NCI-H82 treated with DMSO at 0.1 percent for 48 hours (cell line): ENCODE measurements at regions not wholly inside any gene's neighbourhood (a gene's known extent, or its start where the extent isn't known, plus 50 kb on each side); places are given as distances from the start of the nearest gene placed in this dataset.

Experiments used
- DNase-seq: peaks from one replicate; lab custom pipeline; 2025; ENCODE audit not compliant: unreplicated experiment; lab: John Stamatoyannopoulos, UW

DNA sequence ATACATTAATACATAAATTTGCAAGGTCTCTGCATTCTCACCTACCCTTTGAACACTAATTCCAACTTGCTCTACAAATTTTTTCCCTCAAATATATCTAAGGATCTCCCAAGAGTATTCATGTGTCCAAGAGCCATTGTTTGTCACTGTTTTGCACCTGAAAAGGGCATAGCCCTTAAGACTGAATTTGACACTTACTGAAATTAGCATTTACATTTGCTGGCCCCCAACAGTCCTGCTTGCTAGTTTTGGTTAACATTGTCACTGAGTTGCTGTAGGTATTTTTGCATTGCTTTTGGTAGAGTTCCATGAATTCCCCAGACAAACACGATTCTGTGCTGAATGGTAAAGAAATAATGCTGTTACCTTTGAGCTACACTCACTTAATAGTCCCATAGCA lies 57.3 kb downstream of the KCNA4 start:
- DNase-seq, result no peak

- peak; percentile 75 for DNase-seq
Measured at GRCh38 chr11:29957431-29957830, 59.4 kb downstream of the KCNA4 start.

GRCh38 chr11:29956076-29956556 lies 60.7 kb downstream of the KCNA4 start:
- no peak for DNase-seq

DNA sequence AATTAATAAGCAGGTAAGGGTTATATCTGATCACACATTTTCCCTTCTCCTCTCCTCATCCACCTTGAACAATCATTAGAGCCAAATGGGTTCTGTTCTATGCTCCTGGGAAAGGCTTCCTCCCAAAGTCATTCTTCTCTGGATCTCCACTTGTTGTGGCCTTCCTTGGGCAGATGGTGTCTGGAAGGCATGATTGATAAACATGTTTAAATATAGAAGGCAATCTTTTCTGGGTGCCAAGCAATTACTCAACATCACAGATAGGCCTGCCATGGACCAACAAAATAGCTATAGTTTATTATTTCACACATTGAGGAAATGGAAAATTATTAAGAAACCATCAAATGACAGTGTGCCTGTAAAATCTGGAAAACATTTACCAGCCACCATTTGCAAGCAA lies 73.5 kb downstream of the KCNA4 start:
- no peak for DNase-seq

DNA sequence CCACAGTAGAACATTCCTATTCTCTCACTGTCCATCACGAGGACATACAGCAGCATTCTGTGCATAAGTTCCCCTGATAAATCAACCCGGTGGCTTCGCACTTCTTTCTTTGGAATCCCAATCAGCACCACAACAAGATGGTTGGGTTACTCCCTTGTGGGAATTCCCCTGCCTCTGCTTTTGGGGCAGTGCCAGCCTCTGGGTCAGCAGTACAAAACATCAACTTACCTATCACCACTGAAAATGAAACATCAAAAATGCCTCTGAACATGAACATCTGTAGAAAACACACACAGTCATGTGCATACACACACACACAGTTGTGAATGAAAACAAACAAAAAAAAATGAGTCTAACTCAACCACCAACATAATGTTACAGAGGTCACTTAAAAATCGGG lies 79.3 kb downstream of the KCNA4 start:
- no peak for DNase-seq

DNA sequence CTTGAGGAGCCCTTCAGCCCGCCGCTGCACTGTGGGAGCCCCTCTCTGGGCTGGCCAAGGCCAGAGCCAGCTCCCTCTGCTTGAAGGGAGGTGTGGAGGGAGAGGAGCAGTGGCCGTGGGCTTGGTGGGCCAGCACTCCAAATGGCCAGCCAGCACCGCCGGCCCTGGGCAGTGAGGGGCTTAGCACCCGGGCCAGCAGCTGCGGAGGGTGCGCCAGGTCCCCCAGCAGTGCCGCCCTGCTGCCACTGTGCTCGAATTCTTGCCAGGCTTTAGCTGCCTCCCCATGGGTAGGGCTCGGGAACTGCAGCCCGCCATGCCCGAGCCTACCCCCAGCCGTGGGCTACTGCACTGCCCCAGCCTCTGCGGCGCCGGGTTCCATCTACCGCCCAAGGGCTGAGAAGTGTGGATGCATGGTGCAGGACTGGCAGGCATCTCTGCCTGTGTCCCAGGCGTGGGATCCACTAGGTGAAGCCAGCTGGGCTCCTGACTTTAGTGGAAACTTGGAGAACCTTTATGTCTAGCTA lies 82.7 kb downstream of the KCNA4 start:
- DNase-seq, result no peak

DNA sequence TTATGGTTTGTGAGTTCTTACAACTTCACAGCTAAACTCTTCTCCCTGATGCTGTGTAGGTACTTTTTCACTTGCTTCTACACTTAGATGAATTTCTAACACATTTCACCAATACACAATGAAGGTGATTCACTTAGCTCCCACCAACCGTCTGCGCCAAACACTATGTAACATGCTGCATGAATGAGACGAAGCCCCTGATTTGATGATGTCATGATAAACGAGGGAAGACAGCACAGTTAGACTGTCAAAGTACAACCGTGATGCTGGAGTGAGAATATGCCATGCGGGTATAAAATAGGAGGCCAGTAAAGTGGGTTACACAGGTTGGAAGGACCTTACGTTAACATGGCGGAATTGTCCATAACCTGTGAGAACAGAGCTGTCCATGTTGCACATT lies 100.8 kb downstream of the KCNA4 start:
- no peak for DNase-seq

- no peak for DNase-seq
Measured at GRCh38 chr11:29914203-29914930, 102.5 kb downstream of the KCNA4 start.

DNA sequence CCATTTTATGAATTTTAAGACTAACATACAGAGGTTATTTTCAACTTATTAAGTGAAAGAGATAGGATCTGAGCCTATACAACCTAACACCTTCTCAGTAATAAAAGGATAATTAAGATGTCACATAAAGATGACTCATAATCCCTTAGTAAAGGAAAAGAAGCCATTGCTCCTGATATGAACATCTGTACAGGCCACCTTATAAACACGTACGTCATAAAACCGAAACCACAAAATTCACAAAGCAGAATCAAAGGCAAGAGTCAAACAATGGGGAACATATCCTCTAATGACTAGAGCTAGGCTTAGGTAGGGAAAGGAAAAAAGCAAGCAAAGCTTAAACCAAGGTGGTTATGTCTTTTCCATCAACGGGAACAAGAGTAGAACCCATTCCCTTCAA lies 103.5 kb downstream of the KCNA4 start:
- DNase-seq, result no peak

DNA sequence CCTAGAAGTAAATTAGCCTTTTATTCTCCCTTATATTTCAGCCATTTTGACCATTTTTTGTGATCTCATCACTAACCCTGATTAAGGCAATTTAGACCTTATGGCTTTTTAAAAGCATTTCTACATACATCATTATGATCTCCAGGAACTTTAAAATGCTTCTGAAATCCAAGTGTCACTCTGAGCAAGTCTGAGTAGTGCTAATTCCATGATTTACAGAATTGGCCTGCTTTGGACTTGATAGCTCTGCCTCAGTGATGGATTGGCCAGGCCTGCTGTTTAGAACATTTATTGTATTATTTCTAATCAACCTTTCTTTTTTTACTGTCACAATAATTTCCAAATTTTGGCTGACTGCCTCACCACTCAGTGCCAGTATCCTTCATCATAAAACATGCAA lies 116.4 kb downstream of the KCNA4 start:
- DNase-seq, result no peak

DNA sequence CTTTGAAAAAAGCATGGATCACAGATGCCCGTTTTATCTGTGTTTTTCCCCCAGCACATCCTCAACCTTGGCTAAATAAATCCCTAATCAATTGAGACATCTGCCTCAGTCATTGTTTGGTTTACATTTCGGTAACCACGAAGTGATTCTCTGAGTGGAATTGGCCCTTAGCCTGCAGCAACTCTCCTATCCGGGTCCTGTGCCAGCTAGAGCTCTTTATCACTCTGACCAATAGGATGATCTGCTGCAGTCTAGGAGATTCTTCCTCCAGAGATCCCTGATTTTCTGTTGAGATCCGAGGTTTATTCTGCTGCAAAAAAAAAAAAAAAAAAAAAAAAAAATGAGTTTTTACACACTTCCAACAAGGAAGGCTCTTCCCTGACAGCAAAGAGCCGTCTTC lies 137.3 kb downstream of the KCNA4 start:
- no peak for DNase-seq

- DNase-seq, result no peak
Measured at GRCh38 chr11:29876192-29876591, 140.6 kb downstream of the KCNA4 start.

DNA sequence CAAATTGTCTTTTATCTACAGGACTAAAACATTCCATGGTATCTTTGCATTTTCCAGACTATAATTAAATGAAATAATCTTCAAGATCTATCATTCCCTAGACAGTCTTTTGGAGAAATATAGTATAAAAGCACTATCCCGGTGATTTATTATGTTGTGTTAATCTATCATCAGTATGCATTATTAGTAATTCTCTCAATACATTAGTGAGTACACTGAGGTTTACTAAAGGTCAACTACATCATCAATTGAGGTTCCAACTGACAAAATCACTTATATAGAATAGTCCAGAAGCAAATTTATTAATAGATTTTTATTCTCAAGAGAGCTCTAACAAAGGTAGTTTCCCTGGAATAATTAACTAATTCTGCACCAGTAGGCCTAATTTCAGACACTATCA lies 169.6 kb downstream of the KCNA4 start:
- DNase-seq, result no peak

DNA sequence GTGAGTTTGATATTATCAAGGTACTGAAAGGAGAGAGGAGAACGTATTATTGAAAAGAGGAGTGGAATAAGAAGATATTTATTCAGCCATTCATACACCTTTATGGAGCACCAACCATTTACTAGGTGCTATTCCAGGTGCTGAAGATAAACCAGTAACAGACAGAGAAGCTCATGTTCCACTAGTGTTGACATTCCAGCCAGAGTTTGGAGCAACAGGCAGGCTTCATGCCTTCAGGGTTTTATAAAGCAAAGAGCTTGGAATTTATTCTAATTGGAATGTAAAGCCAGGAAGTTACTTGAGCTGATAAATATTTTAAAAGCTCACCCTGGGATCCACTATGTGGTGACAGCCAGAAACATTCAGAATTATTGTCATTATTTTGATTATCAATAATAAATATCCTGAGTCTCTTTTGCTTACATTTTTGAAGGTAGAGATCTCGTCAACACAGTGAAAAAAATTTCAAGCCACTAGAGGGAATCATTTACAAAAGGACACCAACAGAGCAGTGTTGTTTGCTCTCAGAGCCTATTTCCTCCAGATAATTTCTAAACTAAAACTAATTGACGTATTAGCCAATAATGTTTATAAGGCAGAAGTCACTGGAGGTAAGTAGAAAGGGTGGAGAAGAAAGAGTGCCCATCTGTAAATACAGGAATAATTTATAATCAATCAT lies 172.0 kb downstream of the KCNA4 start:
- no peak for DNase-seq

- DNase-seq, result no peak
Measured at GRCh38 chr11:29844031-29844430, 172.8 kb downstream of the KCNA4 start.

DNA sequence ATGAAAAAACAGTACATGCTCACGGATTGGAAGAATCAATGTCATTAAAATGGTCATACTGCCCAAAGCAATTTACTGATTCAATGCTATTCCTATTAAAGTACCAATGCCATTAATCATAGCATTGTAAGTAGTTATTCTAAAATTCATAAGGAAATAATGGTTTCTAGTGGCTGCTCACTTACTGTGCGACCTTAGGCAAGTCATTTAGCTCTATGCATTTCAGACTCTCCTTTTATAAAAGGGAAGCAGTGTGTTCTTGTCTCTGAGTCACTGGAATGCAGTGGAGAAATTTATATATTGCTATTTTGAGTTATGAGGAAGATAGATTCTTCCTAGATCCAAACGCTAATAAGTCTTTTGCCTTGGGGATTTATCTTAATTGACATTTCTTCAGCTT lies 174.8 kb downstream of the KCNA4 start:
- DNase-seq, result no peak

- no peak for DNase-seq
Measured at GRCh38 chr11:29826878-29827277, 190.0 kb downstream of the KCNA4 start.

DNA sequence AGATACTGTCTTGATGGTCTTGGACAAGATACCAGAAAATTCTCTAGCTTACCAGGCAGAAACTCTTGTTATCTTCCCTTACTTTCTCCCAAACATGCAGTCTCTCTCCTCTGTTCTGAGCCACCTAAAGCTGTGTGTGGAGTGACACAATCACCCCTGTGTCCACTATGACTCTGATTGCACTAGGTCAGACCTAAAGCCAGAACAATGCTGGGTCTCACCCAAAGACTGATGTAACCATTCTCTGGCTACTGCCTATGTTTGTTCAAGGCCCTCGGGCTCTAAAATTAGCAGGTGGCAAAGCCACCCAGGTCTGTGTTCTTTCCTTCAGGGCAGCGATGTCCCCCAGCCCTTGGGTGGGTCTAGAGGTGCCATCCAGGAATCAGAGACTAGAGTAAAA lies 200.5 kb downstream of the KCNA4 start:
- DNase-seq, result no peak

GRCh38 chr11:29809121-29809520 lies 207.7 kb downstream of the KCNA4 start:
- DNase-seq, result no peak

GRCh38 chr11:29802522-29802921 lies 214.3 kb downstream of the KCNA4 start:
- DNase-seq, result no peak

- DNase-seq, result no peak
Measured at GRCh38 chr11:29801561-29801960, 215.3 kb downstream of the KCNA4 start.

GRCh38 chr11:29786092-29786491 lies 230.7 kb downstream of the KCNA4 start:
- no peak for DNase-seq
